DOHH2 (cell line): ENCODE measurements at regions not wholly inside any gene's neighbourhood (a gene's known extent, or its start where the extent isn't known, plus 50 kb on each side); places are given as distances from the start of the nearest gene placed in this dataset.

Experiments
- EZH2phosphoT487 ChIP-seq: fragments of 200-600 bp; sonication (generic); IDR thresholded peaks from 2 replicates; pipeline ENCODE4 v1.6.1; 2017; ENCODE audit warnings: borderline replicate concordance, mild to moderate bottlenecking, antibody characterized with exemption, low read length, moderate library complexity, mixed read lengths
- TF ChIP-seq, protein P1 (sequence below): fragments of 200-600 bp; sonication (generic); IDR thresholded peaks from one replicate; pipeline ENCODE4 v1.5.1; 2014; ENCODE audit warnings: antibody characterized with exemption, mild to moderate bottlenecking, low read depth, low read length; ENCODE audit not compliant: poor library complexity, severe bottlenecking

DNA sequence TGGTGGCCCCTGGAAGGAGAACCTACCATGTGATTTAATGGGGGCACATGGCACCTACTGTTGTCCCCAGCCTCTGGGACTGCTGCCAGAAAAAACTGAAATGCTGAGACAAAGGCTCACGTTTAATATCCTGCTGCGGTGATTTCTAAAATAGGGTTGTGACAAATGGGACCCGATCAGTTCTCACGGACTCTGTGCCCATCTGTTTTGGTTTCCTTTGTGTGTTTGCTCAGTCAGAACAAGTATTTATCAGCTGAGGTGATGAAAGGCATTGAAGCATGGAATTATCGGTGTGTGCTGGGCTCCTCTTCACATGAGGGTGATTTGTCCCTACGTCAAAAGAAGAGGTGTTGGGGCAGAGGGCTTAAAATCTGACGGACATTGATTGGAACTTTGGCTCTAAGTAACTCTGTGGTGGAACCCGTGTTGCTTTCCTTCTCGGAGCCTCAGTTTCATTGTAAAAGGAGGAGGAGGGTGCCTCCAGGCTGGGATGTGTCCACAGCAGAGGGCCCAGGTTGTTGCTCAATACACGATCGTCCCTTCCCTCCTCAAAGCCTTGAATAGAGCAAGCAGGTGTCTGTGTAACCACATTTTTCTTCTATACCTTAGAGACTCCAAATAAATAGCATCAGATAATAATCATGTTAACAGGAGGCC is 283.3 kb upstream of the RGMA start:
- TF ChIP-seq, protein P1, sequence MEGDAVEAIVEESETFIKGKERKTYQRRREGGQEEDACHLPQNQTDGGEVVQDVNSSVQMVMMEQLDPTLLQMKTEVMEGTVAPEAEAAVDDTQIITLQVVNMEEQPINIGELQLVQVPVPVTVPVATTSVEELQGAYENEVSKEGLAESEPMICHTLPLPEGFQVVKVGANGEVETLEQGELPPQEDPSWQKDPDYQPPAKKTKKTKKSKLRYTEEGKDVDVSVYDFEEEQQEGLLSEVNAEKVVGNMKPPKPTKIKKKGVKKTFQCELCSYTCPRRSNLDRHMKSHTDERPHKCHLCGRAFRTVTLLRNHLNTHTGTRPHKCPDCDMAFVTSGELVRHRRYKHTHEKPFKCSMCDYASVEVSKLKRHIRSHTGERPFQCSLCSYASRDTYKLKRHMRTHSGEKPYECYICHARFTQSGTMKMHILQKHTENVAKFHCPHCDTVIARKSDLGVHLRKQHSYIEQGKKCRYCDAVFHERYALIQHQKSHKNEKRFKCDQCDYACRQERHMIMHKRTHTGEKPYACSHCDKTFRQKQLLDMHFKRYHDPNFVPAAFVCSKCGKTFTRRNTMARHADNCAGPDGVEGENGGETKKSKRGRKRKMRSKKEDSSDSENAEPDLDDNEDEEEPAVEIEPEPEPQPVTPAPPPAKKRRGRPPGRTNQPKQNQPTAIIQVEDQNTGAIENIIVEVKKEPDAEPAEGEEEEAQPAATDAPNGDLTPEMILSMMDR, result no peak
- TF ChIP-seq EZH2phosphoT487, result no peak
